T-helper 1 cell (primary cell): ENCODE measurements at regions not wholly inside any gene's neighbourhood (a gene's known extent, or its start where the extent isn't known, plus 50 kb on each side); places are given as distances from the start of the nearest gene placed in this dataset.
"Not testable (repeated sequence)": the region's sequence is repeated elsewhere in the genome, so short reads cannot be mapped to it uniquely, and the experiment has no call there.

Experiments
- DNase-seq, 5 donors: peaks; one replicate each; pipeline ENCODE4 v3.0.0-alpha.2; 2012 to 2020

GRCh38 chrX:7514871-7515599, 327.9 kb upstream of the VCX start:
- no peak for DNase-seq

GRCh38 chrX:7512845-7513244, 330.1 kb upstream of the VCX start:
- no peak for DNase-seq

- DNase-seq = no peak
These were observed 339.7 kb upstream of the VCX start for GRCh38 chrX:7503251-7503650.

- DNase-seq = no peak
These were observed 342.6 kb upstream of the VCX start for GRCh38 chrX:7500386-7500785.

- DNase-seq = no peak
These were observed 338.6 kb upstream of the PUDP start for GRCh38 chrX:7486505-7486904.

GRCh38 chrX:7485061-7485460, 337.1 kb upstream of the PUDP start:
- no peak for DNase-seq

GRCh38 chrX:7480721-7481120, 332.8 kb upstream of the PUDP start:
- DNase-seq = no peak

GRCh38 chrX:7462110-7462509, 314.2 kb upstream of the PUDP start:
- DNase-seq = no peak

- not testable (repeated sequence) for DNase-seq
These were observed 313.1 kb upstream of the PUDP start for GRCh38 chrX:7461051-7461450.

- no peak for DNase-seq
These were observed 300.0 kb upstream of the PUDP start for GRCh38 chrX:7447801-7448499.

- no peak for DNase-seq
These were observed 298.9 kb upstream of the PUDP start for GRCh38 chrX:7446815-7447214.

GRCh38 chrX:7444967-7445366, 297.0 kb upstream of the PUDP start:
- peak in 1 of 5 donors; percentile 5 for DNase-seq

GRCh38 chrX:7441586-7441985, 293.6 kb upstream of the PUDP start:
- DNase-seq = no peak

- no peak for DNase-seq
These were observed 287.9 kb upstream of the PUDP start for GRCh38 chrX:7435822-7436221.

GRCh38 chrX:7432901-7433300, 284.9 kb upstream of the PUDP start:
- DNase-seq = no peak

GRCh38 chrX:7420717-7421116, 272.8 kb upstream of the PUDP start:
- DNase-seq = no peak

- DNase-seq = no peak
These were observed 266.8 kb upstream of the PUDP start for GRCh38 chrX:7414753-7415152.

GRCh38 chrX:7412840-7413239, 264.9 kb upstream of the PUDP start:
- no peak for DNase-seq

GRCh38 chrX:7409866-7410265, 261.9 kb upstream of the PUDP start:
- DNase-seq = no peak

- DNase-seq = no peak
These were observed 251.4 kb upstream of the PUDP start for GRCh38 chrX:7399373-7399772.

- DNase-seq = no peak
These were observed 242.5 kb upstream of the PUDP start for GRCh38 chrX:7390441-7390840.

- no peak for DNase-seq
These were observed 241.6 kb upstream of the PUDP start for GRCh38 chrX:7389576-7389975.

GRCh38 chrX:7385131-7385530, 237.2 kb upstream of the PUDP start:
- no peak for DNase-seq

GRCh38 chrX:7378406-7378805, 230.5 kb upstream of the PUDP start:
- no peak for DNase-seq
